ENCODE measurements at regions not wholly inside any gene's neighbourhood (a gene's known extent, or its start where the extent isn't known, plus 50 kb on each side); places are given as distances from the start of the nearest gene placed in this dataset.
A peak's percentile ranks its signal among the peaks of the same experiment; 100 is the strongest.

DNA sequence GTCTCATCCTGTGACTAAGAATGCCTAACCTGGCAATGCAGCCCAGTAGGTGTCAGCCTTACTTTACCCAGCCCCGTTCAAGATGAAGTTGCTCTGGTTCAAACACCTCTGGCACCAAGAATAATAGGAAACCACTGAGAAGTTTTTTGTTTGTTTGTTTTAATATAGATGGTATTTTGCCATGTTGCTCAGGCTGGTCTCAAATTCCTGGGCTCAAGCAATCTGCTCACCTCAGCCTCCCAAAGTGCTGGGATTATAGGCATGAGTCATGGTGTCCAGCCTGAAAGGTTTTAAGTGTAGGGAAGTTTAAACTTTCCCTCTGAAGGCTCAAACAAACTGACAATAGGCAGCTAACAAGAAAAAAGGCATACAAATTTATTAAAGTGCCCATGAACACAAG lies 51.2 kb upstream of the ABCC4 start:
- no peak for DNase-seq

DNA sequence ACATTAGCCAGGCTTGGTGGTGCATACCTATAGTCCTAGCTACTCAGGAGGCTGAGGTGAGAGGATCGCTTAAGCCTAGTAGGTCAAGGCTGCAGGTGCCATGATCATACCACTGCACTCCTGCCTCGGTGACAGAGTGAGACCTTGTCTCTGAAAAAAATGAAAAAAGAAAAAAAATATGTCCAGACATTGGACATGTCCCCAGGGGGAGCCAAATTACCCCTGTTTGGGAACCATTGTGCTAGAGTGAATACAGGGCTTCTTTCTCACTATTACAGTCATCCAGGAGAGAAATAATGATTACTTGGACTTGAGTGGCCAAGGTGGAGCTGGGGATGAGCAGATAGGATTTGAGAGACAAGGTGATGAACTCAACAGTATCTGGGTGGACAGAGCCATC lies 52.9 kb upstream of the ABCC4 start:
- DNase-seq = no peak

DNA sequence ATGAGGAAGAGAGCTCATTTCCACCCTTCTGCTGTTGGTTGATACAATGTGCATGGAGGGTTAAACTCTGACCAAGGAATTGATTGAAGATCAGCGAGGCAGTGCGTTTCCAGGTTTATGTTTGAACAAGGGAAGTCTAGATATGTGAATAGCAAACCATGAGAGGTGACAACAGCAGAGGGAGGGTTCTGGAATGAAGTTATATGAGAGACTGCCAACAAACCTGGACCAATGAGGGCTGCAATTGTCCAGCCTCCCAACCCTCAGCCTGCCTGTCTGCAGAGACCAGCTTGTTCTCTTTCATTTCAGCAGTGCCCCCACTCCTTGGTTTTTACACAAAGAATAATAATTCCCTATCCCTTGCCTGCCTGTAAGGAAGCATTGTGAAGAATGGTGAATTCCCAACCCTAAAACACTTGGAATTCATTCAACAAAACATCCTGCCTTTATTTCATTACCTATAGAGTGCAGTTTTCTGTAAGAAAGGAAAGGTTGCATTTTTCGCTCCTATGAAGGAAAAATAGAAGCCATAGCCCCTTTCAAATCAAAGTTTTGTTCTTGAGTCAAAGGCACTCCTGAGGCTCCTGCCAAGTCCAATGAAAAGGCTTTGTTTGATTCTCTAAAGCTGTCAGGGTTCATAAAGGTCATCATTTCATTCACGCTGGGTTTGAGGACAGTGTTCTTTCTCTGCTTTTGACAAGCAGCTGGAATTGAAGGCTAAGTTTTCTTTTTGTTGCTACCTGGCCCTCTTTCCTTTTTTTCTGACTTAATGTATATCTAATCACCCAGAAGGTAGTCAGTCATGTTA lies 53.6 kb upstream of the ABCC4 start:
- no peak for DNase-seq

DNA sequence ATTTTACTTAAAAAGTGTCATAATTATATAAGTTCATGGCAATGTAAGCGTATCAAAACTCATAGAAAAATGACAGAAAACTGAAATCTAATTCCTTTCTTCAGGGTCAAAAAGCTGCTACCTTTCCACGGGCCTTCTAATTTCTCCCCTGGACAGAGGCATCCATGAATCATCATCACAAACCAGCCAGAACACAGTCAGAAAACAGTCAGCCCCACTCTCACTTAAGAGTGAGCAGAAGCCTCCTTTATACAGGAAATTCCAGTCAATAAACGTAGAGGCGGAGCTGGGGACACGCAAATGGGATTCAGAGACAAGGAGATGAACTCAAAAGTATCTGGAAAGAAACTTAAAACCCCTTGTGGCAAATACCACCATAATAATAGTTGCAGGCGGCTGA lies 54.2 kb upstream of the ABCC4 start:
- no peak for DNase-seq

DNA sequence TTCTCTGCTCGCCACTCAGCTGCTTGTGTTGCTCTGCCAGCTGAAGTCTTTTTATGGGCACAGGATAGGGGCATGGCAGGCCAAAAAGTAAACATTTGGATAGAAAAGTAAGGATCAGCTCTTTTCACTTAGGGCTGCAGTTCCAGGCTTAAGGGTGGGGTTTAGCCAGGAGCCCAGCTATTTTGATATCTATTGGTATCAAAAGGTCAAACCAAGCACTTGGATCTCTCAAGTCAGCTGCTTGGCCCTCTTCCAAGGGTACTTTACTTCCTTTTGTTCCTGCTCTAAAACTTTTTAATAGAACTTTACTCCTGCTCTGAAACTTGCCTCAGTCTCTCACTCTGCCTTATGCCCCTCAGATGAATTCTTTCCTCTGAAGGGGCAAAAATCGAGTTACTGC lies 55.7 kb upstream of the ABCC4 start:
- no peak for DNase-seq

DNA sequence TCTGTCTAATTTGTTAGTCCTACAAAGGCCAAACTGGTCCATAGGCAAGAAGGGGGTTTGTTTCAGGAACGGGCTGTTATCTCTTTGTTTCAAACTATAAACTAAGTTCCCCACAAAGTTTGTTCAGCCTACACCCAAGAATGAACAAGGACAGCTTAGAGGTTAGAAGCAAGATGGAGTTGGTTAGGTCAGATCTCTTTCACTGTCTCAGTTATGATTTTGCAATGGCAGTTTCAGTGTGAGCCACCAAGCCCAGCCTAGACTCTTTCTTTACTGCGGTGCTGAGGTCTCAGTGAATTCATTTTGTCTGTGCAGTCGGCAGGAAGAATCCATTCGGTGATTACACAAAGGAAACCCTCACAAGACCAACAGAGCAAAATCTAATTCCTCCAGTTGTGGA lies 56.6 kb upstream of the ABCC4 start:
- no peak for DNase-seq

DNA sequence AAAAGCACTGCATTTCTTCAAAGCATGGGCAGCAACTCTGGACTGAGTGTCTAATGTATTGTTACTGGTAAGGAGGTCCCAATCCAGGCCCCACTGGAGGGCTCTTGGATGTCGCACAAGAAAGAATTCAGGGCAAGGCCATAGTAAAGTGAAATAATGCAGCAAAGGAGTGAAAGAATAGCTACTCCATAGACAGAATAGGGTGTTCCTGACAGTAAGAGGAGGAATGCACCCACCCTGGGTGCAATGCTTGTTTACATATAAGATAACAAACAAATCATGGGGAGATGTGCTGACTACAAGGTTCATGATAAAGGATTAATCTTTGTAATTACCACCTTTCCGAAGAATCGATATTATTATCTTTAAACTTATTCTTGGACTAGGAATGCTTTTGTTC lies 58.8 kb upstream of the ABCC4 start:
- DNase-seq = no peak

DNA sequence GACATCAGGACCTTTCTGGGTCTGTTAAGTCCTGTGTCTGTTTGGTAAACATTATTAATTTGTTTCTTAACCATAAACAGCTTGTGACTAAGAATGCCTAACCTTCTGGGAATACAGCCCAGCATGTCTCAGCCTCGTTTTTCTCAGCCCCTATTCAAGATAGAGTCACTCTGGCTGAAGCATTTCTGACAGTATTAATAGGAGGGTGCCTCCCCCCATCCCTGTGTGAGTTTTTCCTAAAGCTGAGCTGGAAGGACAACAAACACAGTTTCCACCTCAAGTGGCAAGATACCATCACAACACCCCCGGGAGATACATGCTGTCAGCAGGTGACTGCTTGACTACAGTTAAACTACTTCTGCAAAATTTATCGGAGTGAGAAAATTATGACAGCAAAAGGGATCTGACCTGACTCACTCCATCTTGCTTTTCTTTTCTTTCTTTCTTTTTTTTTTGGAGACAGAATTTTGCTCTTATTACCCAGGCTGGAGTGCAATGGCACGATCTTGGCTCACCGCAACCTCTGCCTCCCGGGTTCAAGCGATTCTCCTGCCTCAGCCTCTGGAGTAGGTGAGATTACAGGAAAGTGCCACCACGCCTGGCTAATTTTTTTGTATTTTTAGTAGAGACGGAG lies 59.3 kb upstream of the ABCC4 start:
- no peak for DNase-seq

DNA sequence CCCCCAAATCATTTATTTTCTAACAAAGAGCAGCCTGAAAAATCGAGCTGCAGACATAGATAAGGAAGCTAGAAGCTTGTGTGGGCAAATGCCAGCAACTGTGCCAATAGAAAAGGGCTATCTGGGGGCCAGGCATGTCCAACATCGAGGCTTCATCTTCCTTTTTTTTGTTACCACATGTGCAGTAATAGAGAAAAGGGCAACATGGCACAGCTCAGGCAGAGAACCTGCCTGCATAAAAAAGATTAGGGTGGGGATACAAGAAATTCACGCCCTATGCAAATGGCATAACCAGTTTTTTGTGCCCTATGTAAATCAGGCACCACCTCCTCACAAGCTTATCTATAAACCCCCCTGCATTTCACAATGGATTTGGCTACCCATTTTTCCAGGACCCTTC lies 60.4 kb upstream of the ABCC4 start:
- DNase-seq = no peak

DNA sequence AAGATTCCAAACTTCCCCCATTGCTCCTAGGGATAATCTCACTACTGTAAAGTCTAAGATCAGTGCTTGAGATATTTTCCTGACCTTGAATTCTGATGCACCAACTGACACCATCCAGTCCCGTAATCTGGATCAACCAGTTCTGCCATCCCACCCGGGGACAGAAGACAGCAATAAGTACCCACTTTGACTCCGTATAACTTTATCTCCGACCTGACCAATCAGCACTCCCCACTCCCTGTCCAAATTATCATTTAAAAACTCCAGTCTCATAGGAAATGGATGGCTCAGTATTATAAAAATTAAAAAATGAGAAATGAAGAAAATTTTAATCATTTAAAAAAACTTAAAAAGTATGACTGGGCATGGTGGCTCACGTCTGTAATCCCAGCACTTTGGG lies 61.4 kb upstream of the ABCC4 start:
- DNase-seq = no peak

DNA sequence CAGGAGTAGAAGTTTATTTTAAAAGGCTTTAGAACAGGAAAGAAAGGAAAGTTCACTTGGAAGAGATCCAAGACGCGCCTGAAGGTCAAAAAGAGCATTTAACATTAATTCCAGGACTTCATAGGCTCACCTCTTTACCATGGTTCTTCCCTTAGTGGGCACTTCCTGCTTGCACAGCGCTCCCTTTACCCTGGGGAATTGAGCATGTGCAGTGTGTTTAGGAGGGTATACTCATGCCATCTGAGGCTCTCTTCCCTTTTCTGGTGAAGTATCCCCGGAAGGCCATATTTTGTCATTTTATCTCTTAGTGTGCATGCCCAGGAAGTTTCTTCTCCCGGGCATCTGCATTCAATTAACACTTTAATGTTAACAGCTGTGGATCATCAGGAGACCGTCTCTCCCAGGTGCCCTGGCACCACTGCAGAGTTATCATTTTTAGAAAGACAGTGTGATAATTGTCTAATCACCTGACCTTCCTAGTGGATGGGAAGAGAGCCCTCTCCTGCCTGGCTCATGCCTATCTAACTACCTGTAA lies 66.1 kb upstream of the ABCC4 start:
- no peak for DNase-seq

DNA sequence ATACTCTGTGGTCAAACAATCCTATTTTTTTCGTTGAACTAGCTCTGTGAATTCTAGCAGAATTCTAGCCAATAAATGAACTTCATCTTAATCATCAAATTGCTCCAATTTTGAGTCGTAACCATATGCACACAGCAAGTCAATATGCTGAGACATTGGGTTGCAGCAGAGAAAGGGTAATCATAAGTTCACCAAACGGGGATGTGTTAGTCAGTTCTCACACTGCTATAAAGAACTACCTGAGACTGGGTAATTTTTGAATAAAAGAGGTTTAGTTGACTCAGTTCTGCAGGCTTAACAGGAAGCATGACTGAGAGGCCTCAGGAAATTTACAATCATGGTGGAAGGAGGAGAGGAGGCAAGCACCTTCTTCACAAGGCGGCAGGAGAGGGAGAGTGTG lies 67.7 kb upstream of the ABCC4 start:
- DNase-seq = no peak

DNA sequence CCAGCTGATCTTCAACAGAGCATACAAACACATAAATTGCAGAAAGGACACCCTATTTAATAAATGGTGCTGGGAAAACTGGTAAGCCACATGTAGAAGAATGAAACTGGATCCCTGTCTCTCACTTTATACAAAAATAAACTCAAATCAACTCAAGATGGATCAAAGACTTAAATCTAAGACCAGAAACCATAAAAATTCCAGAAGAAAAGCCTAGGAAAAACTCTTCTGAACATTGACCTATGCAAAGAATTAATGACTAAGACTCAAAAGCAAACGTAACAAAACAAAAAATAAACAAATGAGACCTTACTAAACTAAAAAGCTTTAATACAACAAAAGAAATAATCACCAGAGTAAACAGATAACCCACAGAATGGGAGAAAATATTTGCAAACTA lies 74.5 kb upstream of the ABCC4 start:
- DNase-seq = no peak

DNA sequence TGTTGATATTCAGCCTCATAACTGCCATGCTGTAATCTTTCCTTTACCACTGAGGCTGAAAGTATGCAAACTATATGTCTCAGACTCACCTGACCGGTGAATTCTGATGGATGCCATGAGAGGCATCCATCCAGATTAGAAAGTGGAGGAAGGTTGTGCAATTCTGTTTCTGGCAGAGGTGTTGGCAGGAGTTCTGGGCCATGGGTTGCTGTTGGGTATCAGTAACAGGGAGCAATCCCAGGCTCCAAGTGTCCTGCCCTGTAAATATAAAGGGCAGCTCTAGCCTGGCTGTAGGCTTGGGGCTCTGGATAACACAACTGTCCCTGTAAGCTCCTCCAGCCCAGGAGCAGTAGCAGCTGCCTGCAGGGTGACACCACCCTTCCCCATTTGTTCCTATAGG lies 77.4 kb upstream of the ABCC4 start:
- no peak for DNase-seq

DNA sequence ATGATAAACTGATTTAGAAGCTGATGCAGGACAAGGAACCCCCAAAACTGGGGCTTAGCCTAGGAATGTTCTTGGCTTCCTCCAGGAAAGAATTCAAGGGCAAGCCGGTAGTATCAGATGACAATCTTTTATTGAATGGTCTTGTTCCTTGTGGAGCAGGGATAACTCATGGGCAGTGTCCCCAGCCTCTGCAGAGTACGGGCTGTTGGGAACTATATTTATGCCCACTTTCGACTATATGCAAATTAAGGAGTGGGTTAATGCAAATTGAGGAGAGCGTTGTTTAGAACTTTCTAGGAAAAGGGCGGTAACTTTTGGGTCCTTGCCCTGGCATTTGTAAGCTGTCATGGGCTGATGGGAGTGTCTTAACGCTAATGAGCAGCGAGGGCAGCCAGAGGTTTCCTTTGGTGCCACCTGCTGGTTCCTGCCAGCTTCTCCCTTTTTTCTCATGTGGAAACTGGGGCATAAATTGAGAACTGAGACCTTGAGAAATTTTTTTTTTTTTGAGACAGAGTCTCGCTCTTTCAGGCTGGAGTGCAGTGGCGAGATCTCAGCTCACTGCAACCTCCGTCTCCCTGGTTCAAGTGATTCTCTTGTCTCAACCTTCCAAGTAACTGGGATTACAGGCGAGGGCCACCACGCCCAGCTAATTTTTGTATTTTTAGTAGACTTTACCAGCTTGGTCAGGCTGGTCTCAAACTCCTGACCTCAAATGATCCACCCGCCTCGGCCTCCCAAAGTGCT lies 79.4 kb upstream of the ABCC4 start:
- peak; percentile 69 for DNase-seq

DNA sequence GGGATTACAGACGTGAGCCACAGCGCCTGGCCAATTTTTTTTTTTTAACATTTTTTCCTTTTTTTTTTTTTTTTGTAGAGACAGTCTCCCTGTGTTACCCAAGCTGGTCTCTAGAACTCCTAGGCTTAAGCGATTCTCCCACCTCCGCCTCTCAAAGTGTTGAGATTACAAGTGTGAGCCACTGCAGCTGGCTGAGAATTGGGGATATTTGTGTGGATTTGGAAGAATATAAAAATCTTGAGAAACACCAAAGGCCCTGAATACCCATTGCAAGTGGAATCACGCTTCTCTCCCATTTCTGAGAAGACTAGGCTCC lies 79.9 kb upstream of the ABCC4 start:
- no peak for DNase-seq

DNA sequence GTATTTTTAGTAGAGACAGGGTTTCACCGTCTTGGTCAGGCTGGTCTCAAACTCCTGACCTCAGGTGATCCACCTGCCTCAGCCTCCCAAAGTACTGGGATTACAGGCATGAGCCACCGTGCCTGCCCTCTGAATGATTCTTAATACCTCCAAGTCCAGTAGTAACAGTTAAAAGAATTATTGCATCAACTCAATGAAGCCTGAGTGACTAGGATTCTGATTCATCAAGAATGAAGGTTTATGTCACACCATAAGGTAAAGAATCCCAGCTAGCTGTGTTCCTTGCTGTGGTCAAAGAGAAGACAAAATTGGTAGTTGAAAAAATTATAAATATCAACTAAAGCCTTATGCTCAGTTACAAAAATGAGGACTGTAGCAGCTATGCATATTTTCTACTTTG lies 81.2 kb upstream of the ABCC4 start:
- no peak for DNase-seq

DNA sequence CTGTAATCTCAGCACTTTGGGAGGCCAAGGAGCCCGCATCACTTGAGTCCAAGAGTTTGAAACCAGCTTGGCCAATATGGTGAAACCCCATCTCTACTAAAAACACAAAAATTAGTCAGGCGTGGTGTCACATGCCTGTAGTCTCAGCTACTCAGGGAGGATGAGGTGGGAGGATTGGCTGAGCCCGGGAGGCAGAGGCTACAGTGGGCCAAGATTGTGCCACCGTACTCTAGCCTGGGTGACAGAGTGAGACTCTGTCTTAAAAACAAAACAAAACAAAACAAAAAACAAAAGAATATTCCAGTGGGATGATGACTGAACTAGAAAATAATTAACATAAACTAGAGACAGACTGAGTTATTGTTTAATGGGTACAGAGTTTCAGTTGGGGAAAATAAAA lies 81.7 kb upstream of the ABCC4 start:
- DNase-seq = no peak

DNA sequence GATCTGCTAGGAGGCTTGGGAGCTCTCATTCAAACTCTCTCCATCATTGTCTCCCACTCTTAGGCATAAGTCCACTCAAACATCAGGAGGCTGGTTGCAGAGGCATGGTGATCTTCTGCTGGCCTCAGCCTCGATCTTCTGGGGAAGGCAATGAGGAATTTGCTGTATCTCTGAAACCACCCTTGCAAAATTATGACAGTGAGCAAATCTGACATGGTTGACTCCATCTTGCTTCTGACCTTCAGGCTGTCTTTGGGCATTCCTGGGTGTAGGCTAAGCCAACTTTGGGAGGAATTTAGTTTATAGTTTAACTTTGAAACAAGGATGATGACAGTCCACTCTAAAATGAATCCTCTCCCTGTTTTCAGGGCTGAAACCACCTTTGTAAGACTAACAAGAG lies 84.1 kb upstream of the ABCC4 start:
- DNase-seq = no peak

DNA sequence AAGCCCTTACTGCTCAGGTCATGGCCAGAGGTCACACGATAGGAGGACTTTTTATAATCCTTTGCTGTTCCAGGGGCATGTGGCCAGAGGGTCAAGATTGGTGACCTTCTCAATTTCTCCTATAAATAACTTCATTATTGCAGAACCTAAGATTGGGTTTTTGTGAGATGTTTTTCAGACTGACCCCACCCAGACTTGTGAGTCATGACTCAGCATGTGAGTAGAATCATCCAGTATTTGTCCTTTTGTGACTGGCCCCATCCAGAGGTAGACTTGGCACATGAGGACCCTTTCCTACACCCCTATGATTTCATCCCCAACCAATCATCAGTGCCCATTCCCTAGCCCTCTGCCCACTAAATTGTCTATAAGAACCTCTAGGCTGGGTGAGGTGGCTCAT lies 84.5 kb upstream of the ABCC4 start:
- DNase-seq = no peak

DNA sequence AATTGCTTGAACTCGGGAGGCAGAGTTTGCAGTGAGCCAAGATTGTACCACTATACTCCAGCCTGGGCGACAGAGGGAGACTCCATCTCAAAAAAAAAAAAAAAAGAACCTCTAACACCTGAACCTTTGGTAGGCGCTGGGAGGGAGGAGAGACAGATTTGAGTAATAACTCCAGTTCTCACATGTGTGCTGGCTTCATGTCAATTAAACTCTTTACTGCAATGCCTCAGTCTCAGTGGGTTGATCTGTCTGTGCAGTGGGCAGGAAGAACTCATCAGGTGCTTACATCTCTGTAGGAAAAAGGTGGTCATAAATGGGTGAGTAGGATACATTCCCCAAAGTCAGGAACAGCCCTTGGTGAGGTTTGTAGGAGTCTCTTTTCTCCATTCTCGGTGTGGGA lies 85.1 kb upstream of the ABCC4 start:
- DNase-seq = no peak

DNA sequence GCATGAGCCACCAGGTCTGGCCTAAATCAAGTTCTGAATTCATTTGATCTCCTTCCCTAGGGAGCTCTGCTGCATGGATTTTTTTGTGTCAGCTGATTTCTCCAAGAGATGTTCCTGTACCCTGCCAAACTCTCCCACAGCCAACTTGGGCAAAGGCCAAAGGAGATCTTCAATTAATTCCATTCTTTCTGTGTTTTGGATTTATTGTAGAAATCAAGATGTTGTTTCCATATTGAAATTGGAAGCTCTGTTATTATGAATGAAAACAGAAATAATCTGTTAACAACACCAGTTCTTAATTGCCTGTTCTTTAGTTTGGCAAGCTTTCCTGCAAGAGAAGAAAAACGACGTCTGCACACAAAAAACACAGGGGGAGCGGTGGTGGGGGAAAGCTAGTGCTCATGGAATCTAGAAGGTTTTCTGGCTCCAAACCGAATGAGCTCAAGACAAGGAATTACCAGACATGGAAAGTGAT lies 86.5 kb upstream of the ABCC4 start:
- DNase-seq = no peak

DNA sequence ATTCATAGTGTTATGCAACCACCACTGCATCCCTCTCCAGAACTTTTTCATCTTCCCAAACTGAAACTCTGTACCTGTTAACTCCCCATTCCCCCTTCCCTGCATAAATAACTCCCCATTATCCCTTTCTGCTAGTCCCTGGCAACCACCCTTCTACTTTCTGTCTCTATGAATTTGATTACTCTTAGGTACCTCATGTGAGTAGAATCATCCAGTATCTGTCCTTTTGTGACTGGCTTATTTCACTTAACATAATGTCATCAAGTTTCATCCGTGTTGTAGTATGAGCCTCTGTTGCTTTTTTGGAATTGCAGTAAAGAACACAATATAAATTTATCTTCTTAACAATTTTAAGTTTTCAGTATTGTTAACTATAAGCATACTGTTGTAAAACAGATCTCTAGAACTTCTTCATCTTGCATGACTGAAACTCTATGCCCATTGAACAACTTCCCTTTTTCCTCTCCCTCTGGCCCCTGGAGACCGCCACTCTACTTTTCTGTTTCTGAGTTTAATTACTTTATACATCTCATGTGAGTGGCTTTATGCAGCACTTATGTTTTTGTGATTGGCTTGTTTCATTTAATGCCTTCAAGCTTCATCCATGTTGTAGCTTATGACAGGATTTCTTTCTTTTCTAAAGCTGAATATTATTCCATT lies 87.3 kb upstream of the ABCC4 start:
- no peak for DNase-seq

DNA sequence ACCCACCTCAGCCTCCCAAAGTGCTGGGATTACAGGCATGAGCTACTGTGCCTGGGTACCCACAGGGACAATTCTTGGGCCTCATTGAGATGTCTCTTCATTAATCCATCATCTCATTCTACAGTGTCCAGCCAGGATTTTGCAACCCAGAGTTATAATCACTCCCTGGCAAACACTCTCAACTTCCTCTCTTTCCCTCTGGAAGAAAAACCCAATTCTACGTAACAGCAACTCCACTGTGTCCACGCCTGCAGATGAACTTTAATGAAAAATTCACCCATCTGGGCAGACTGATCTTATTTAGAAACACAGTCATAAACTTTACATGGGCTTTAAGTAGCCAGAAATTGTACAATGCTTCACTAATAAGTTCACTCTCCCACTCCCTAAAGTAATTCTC lies 90.1 kb upstream of the ABCC4 start:
- no peak for DNase-seq

Measured in CD4-positive, alpha-beta T cell treated with Interleukin-15 for 1 hour (primary cell).